ENCODE measurements at regions not wholly inside any gene's neighbourhood (a gene's known extent, or its start where the extent isn't known, plus 50 kb on each side); places are given as distances from the start of the nearest gene placed in this dataset.
A peak's percentile ranks its signal among the peaks of the same experiment; 100 is the strongest.

DNA sequence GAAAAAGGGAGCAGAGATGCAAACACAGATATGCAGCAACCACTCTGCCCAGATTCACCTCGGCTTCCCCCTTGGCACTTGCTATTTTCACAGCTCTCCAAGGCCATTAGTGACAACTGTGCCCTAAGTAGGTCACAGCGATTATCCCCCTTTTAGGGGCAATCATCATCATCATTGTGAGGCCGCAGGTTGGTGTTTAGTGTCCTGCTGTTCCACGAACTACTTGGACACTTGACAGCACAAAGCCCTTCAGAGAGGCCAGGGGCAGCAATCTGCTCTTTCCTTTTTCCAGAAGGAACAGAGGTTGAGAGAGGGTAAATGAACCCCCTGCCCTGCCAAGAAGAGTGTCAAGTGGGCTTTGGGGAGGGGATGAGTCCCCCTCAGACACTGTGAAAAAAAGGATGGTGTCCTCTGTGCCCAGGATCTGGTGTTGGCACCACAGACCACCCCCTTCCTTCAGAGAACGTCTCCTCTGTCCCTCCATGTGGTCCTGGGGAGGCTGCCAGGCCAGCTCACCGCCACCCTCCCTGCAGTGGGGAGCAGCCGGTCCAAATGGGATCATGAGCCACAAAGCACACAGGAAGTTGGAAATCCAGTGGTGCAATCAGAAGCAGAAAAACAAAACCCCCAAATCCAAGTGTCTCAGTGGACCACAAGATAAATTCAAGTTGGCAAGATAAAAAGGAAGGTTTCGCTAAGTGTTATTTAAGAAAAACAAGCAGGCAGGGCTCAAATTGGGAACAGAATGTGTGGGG, 78.4 kb upstream of the MED9 start:
- 72 to 75% methylated on average over 8 of the region's 8 CpGs for WGBS, 2 donors
- Histone ChIP-seq H3K36me3 (ENCODE audit: control insufficient read depth in 2 of 2, insufficient read depth in 2 of 2, low read length in 1 of 2) (no peaks in the 10 kb centered on the region), H3K27ac (ENCODE audit: low read depth in 2 of 2, low read length in 1 of 2) (no peak overlapping the region), H3K4me3 (ENCODE audit: low read depth in 1 of 2, low read length in 2 of 2) (no peak overlapping the region), H3K4me1 (ENCODE audit: control insufficient read depth in 2 of 2, insufficient read depth in 2 of 2, low read length in 1 of 2) (peaks cover 0 to 6% of the 10 kb centered on the region in 2 donors), H3K9me3 (ENCODE audit: control insufficient read depth in 2 of 2, insufficient read depth in 1 of 2, low read depth in 1 of 2, low read length in 1 of 2) (no peaks in the 10 kb centered on the region), H3K27me3 (ENCODE audit: control insufficient read depth in 1 of 2, insufficient read depth in 2 of 2, low read length in 2 of 2) (no peaks in the 10 kb centered on the region)

- no peaks in the 10 kb centered on the region for H3K9me3 ChIP-seq (ENCODE audit: control insufficient read depth in 2 of 2, insufficient read depth in 1 of 2, low read depth in 1 of 2, low read length in 1 of 2)
- no peaks in the 10 kb centered on the region for H3K36me3 ChIP-seq (ENCODE audit: control insufficient read depth in 2 of 2, insufficient read depth in 2 of 2, low read length in 1 of 2)
- 82 to 83% methylated on average over 15 of the region's 15 CpGs for WGBS, 2 donors
- no peaks in the 10 kb centered on the region for H3K27me3 ChIP-seq (ENCODE audit: control insufficient read depth in 1 of 2, insufficient read depth in 2 of 2, low read length in 2 of 2)
- H3K4me3 ChIP-seq (ENCODE audit: low read depth in 1 of 2, low read length in 2 of 2) = no peak overlapping the region
- H3K27ac ChIP-seq (ENCODE audit: low read depth in 2 of 2, low read length in 1 of 2) = peak overlapping the region; percentile 5 to 17
- H3K4me1 ChIP-seq (ENCODE audit: control insufficient read depth in 2 of 2, insufficient read depth in 2 of 2, low read length in 1 of 2) = peaks cover 0 to 6% of the 10 kb centered on the region in 2 donors
Observed at GRCh38 chr17:17398943-17399926, 77.6 kb upstream of the MED9 start.

DNA sequence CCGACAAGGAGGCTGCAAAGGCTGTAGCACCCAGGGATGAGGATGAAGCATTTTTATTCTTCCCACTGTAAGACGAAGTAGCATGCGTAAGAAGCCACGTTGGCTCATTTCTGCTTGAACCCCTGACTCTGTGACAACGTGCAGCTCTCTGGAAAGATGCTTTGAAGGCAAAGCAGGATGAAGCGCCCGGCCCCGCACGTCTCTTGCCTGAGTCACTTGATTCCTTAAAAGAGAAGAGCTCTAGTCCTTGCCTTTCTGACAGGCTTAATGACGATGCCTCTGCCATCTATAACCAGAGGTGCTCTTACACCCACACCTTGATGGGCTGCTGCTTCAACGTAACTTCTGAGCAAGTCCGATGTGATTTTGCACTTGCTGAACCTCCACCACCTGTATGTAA, 76.7 kb upstream of the MED9 start:
- H3K27me3 ChIP-seq (ENCODE audit: control insufficient read depth in 1 of 2, insufficient read depth in 2 of 2, low read length in 2 of 2) = no peaks in the 10 kb centered on the region
- no peak overlapping the region for H3K4me3 ChIP-seq (ENCODE audit: low read depth in 1 of 2, low read length in 2 of 2)
- 89% methylated on average over 12 of the region's 12 CpGs for WGBS, 2 donors
- H3K27ac ChIP-seq (ENCODE audit: low read depth in 2 of 2, low read length in 1 of 2) = no peak overlapping the region
- no peaks in the 10 kb centered on the region for H3K36me3 ChIP-seq (ENCODE audit: control insufficient read depth in 2 of 2, insufficient read depth in 2 of 2, low read length in 1 of 2)
- no peaks in the 10 kb centered on the region for H3K9me3 ChIP-seq (ENCODE audit: control insufficient read depth in 2 of 2, insufficient read depth in 1 of 2, low read depth in 1 of 2, low read length in 1 of 2)
- peaks cover 0 to 8% of the 10 kb centered on the region in 2 donors for H3K4me1 ChIP-seq (ENCODE audit: control insufficient read depth in 2 of 2, insufficient read depth in 2 of 2, low read length in 1 of 2)

DNA sequence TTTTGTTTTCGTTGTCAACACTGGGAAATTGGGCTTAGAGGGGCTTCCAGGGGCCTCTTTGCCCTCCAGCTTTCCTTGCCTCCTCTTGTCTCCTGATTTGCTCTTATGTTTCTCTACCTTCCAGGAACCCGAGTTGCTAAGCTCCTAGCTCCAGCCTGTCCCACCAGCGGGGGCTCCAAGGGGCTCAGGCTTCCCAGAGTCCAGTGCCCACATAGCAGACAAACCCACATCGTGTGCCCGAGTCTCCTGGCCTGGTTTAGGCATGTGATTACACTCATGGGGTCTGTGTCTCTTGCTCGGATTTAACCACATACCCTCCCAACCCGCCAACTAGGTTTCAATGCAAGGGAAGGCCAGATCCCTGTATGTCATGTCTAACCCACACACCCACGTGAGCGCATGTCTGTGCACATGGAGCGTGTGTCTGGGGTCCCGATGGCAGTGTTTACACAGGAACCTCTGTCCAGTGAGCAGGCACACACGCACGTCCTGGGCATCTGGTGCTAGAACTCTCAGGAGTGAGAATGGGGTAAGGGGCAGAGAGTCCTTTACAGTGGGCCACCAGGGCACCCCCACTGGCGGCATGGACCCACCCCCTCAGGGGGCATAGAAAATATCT, 76.1 kb upstream of the MED9 start:
- 87% methylated on average over 14 of the region's 14 CpGs for WGBS, 2 donors
- no peak overlapping the region for H3K4me3 ChIP-seq (ENCODE audit: low read depth in 1 of 2, low read length in 2 of 2)
- H3K36me3 ChIP-seq (ENCODE audit: control insufficient read depth in 2 of 2, insufficient read depth in 2 of 2, low read length in 1 of 2) = no peaks in the 10 kb centered on the region
- H3K9me3 ChIP-seq (ENCODE audit: control insufficient read depth in 2 of 2, insufficient read depth in 1 of 2, low read depth in 1 of 2, low read length in 1 of 2) = no peaks in the 10 kb centered on the region
- H3K27ac ChIP-seq (ENCODE audit: low read depth in 2 of 2, low read length in 1 of 2) = no peak overlapping the region
- peaks cover 0 to 8% of the 10 kb centered on the region in 2 donors for H3K4me1 ChIP-seq (ENCODE audit: control insufficient read depth in 2 of 2, insufficient read depth in 2 of 2, low read length in 1 of 2)
- H3K27me3 ChIP-seq (ENCODE audit: control insufficient read depth in 1 of 2, insufficient read depth in 2 of 2, low read length in 2 of 2) = no peaks in the 10 kb centered on the region

DNA sequence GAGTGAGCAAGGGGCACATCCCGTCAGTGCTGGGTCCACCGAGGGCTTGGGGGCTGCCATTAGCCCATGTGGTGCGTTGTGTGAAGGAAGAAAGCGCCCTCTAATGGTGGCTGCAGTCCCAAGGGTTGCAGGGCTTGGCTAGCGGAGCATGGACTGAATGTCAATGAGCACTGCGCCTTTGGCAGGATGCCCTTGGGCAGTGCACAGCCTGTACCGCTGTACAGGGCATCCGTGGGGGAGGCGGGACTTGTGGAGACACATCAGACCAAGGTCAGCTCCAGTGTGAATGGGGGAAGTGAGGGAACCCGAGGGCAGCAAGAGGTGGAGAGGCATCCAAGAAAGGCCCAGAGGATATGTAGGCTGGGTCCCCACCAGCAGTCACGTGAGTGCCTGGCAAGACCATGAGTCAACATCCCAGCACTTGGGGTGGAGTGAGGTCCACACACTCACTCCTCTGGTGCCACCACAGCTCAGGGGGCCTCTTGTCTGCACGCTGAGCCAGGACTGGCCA, 75.5 kb upstream of the MED9 start:
- Histone ChIP-seq H3K4me1 (ENCODE audit: control insufficient read depth in 2 of 2, insufficient read depth in 2 of 2, low read length in 1 of 2) (peaks cover 0 to 8% of the 10 kb centered on the region in 2 donors), H3K27ac (ENCODE audit: low read depth in 2 of 2, low read length in 1 of 2) (no peak overlapping the region), H3K36me3 (ENCODE audit: control insufficient read depth in 2 of 2, insufficient read depth in 2 of 2, low read length in 1 of 2) (no peaks in the 10 kb centered on the region), H3K27me3 (ENCODE audit: control insufficient read depth in 1 of 2, insufficient read depth in 2 of 2, low read length in 2 of 2) (no peaks in the 10 kb centered on the region), H3K9me3 (ENCODE audit: control insufficient read depth in 2 of 2, insufficient read depth in 1 of 2, low read depth in 1 of 2, low read length in 1 of 2) (no peaks in the 10 kb centered on the region), H3K4me3 (ENCODE audit: low read depth in 1 of 2, low read length in 2 of 2) (no peak overlapping the region)
- 64 to 68% methylated on average over 12 of the region's 12 CpGs for WGBS, 2 donors

DNA sequence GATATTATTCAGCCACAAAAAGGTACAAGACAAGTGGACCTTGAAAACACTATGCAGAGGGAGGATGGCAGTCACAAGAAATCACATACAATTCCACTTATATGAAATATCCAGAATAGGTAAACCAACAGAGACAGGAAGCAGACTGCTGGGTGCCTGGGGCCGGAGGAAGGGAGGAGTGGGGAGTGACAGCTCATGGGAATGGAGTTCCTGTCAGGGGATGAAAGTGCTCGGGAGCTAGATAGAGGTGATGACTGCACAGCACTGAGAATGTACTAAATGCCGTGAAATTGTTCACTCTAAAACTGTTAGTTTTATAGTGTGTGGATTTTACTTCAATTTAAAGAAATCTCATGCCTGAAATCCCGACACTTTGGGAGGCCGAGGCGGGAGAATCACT, 74.2 kb upstream of the MED9 start:
- Histone ChIP-seq H3K4me3 (ENCODE audit: low read depth in 1 of 2, low read length in 2 of 2) (no peak overlapping the region), H3K9me3 (ENCODE audit: control insufficient read depth in 2 of 2, insufficient read depth in 1 of 2, low read depth in 1 of 2, low read length in 1 of 2) (no peaks in the 10 kb centered on the region), H3K36me3 (ENCODE audit: control insufficient read depth in 2 of 2, insufficient read depth in 2 of 2, low read length in 1 of 2) (no peaks in the 10 kb centered on the region), H3K27ac (ENCODE audit: low read depth in 2 of 2, low read length in 1 of 2) (no peak overlapping the region), H3K27me3 (ENCODE audit: control insufficient read depth in 1 of 2, insufficient read depth in 2 of 2, low read length in 2 of 2) (no peaks in the 10 kb centered on the region), H3K4me1 (ENCODE audit: control insufficient read depth in 2 of 2, insufficient read depth in 2 of 2, low read length in 1 of 2) (peaks cover 0 to 8% of the 10 kb centered on the region in 2 donors)
- WGBS, 2 donors = 81% methylated on average over 6 of the region's 6 CpGs

DNA sequence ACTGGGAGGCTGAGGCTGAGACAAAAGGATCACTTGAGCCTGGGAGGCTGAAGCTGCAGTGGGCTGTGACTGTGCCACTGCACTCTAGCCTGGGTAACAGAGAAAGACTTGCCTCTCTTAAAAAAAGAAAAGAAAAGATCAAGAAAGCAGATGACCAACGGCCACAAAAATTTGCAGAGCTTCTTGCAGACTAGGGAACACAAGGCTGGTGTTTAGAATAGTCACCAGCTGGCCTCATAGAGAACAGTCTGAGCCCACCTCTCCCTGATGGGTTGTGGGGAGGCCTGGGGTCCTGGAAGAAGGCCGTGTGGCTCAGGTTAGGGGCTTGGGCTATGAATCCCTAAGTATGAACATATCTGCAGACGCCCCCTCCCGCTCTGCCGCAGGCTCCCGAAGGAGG, 73.7 kb upstream of the MED9 start:
- no peaks in the 10 kb centered on the region for H3K36me3 ChIP-seq (ENCODE audit: control insufficient read depth in 2 of 2, insufficient read depth in 2 of 2, low read length in 1 of 2)
- H3K9me3 ChIP-seq (ENCODE audit: control insufficient read depth in 2 of 2, insufficient read depth in 1 of 2, low read depth in 1 of 2, low read length in 1 of 2) = no peaks in the 10 kb centered on the region
- H3K4me3 ChIP-seq (ENCODE audit: low read depth in 1 of 2, low read length in 2 of 2) = no peak overlapping the region
- peaks cover 0 to 8% of the 10 kb centered on the region in 2 donors for H3K4me1 ChIP-seq (ENCODE audit: control insufficient read depth in 2 of 2, insufficient read depth in 2 of 2, low read length in 1 of 2)
- H3K27ac ChIP-seq (ENCODE audit: low read depth in 2 of 2, low read length in 1 of 2) = no peak overlapping the region
- WGBS, 2 donors = 70 to 77% methylated on average over 6 of the region's 6 CpGs
- no peaks in the 10 kb centered on the region for H3K27me3 ChIP-seq (ENCODE audit: control insufficient read depth in 1 of 2, insufficient read depth in 2 of 2, low read length in 2 of 2)

DNA sequence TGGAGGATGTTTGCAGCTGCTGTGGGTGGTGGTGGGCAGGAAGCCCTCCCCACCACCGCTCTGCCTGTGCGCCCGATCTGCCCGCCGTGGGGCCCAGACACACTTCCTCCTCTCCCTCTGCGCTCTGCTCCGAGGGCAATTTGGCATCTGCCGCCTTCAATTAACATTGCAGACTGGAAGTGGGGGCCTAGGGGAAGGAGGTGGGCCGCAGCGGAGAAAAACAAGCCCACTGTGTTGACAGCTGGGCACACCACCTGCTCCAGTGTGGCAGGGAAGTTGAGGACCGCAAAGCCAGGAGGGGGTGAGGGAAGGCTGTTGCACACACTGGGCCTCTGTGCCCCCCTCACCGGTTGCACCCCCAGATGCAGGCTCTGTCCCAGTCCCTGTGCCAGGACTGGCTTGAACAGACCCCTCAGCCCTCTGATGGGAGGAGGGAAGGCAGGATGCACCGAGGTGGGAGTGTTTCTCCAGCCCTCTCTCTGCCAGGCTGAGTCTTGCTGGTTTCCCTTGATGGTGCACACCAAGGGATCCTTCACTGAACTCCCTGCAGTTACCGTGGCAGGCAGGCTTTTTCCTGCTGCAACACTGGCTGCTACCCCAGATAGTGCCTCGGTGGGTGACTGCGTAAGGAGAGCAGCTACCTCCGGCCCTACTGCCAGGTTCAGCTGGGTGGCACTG, 72.8 kb upstream of the MED9 start:
- Histone ChIP-seq H3K4me3 (ENCODE audit: low read depth in 1 of 2, low read length in 2 of 2) (no peak overlapping the region), H3K36me3 (ENCODE audit: control insufficient read depth in 2 of 2, insufficient read depth in 2 of 2, low read length in 1 of 2) (no peaks in the 10 kb centered on the region), H3K27ac (ENCODE audit: low read depth in 2 of 2, low read length in 1 of 2) (peak overlapping the region in 1 of 2 donors; percentile 26), H3K9me3 (ENCODE audit: control insufficient read depth in 2 of 2, insufficient read depth in 1 of 2, low read depth in 1 of 2, low read length in 1 of 2) (no peaks in the 10 kb centered on the region), H3K4me1 (ENCODE audit: control insufficient read depth in 2 of 2, insufficient read depth in 2 of 2, low read length in 1 of 2) (peaks cover 0 to 8% of the 10 kb centered on the region in 2 donors), H3K27me3 (ENCODE audit: control insufficient read depth in 1 of 2, insufficient read depth in 2 of 2, low read length in 2 of 2) (no peaks in the 10 kb centered on the region)
- 50 to 56% methylated on average over 16 to 17 of the region's 17 CpGs for WGBS, 2 donors

- Histone ChIP-seq H3K4me1 (ENCODE audit: control insufficient read depth in 2 of 2, insufficient read depth in 2 of 2, low read length in 1 of 2) (peaks cover 0 to 8% of the 10 kb centered on the region in 2 donors), H3K4me3 (ENCODE audit: low read depth in 1 of 2, low read length in 2 of 2) (no peak overlapping the region), H3K9me3 (ENCODE audit: control insufficient read depth in 2 of 2, insufficient read depth in 1 of 2, low read depth in 1 of 2, low read length in 1 of 2) (no peaks in the 10 kb centered on the region), H3K27ac (ENCODE audit: low read depth in 2 of 2, low read length in 1 of 2) (no peak overlapping the region), H3K27me3 (ENCODE audit: control insufficient read depth in 1 of 2, insufficient read depth in 2 of 2, low read length in 2 of 2) (no peaks in the 10 kb centered on the region), H3K36me3 (ENCODE audit: control insufficient read depth in 2 of 2, insufficient read depth in 2 of 2, low read length in 1 of 2) (no peaks in the 10 kb centered on the region)
- 94 to 100% methylated on average over 2 of the region's 2 CpGs for WGBS, 2 donors
Observed at GRCh38 chr17:17405673-17406072, 71.1 kb upstream of the MED9 start.
